GM23248 (cell line): ENCODE measurements at regions not wholly inside any gene's neighbourhood (a gene's known extent, or its start where the extent isn't known, plus 50 kb on each side); places are given as distances from the start of the nearest gene placed in this dataset.

Experiments used
- EZH2 ChIP-seq: fragments of 200-600 bp; sonication (generic); IDR thresholded peaks from 2 replicates; pipeline ENCODE4 v1.6.1; 2018; ENCODE audit warnings: antibody characterized with exemption, mild to moderate bottlenecking; ENCODE audit not compliant: insufficient read depth, poor library complexity, severe bottlenecking
- EZH2phosphoT487 ChIP-seq: fragments of 200-600 bp; sonication (generic); IDR thresholded peaks from 2 replicates; pipeline ENCODE4 v1.6.1; 2018; ENCODE audit warnings: antibody characterized with exemption, moderate library complexity, mild to moderate bottlenecking, low read depth; ENCODE audit not compliant: insufficient read depth

DNA sequence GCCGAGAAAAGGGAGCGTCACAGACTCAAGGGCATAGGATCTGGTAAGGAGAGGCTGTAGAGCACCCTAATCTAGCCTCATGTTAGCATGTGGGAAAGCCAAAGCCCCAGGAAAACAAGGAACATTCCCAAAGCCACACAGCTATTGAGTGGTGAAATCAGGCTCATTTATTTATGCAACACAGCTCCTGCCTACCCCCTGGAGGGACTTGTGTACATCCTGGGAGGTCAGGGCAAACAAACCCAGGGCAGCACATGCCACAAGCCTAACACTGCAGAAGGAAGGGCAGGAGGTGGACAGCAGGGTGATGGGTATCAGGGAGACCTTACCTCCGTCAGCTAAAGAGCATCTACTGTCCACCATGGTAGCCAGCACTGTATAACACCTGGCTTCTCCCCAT is 283.5 kb downstream of the RPLP1 start:
- TF ChIP-seq EZH2 (no peak), EZH2phosphoT487 (no peak)
